Endothelial cell (in vitro differentiated cells): ENCODE measurements at regions not wholly inside any gene's neighbourhood (a gene's known extent, or its start where the extent isn't known, plus 50 kb on each side); places are given as distances from the start of the nearest gene placed in this dataset.
A peak's percentile ranks its signal among the peaks of the same experiment; 100 is the strongest.

ENCODE experiments used
- DNase-seq: peaks from one replicate; pipeline ENCODE4 v3.0.0; 2021; ENCODE audit warnings: low spot score
- H3K27ac Mint-ChIP-seq: one replicate; pipeline ENCODE4 v1.8.0; 2021; ENCODE audit warnings: mixed read lengths, inconsistent platforms; ENCODE audit not compliant: unreplicated experiment
- H3K27me3 Mint-ChIP-seq: one replicate; pipeline ENCODE4 v1.8.0; 2021; ENCODE audit warnings: mild to moderate bottlenecking, moderate library complexity, mixed read lengths, inconsistent platforms; ENCODE audit not compliant: unreplicated experiment
- H3K36me3 Mint-ChIP-seq: one replicate; pipeline ENCODE4 v1.8.0; 2021; ENCODE audit warnings: mild to moderate bottlenecking, low read depth, mixed read lengths, inconsistent platforms; ENCODE audit not compliant: unreplicated experiment
- H3K4me1 Mint-ChIP-seq: one replicate; pipeline ENCODE4 v1.8.0; 2021; ENCODE audit warnings: mild to moderate bottlenecking, mixed read lengths, inconsistent platforms; ENCODE audit not compliant: unreplicated experiment
- H3K4me3 Mint-ChIP-seq: one replicate; pipeline ENCODE4 v1.8.0; 2021; ENCODE audit warnings: mild to moderate bottlenecking, mixed read lengths, inconsistent platforms; ENCODE audit not compliant: unreplicated experiment
- H3K9me3 Mint-ChIP-seq: one replicate; pipeline ENCODE4 v1.8.0; 2021; ENCODE audit warnings: mixed read lengths, inconsistent platforms; ENCODE audit not compliant: unreplicated experiment
- TF ChIP-seq, protein P1 (sequence below): fragments of 200-600 bp; sonication (generic); IDR thresholded peaks from one replicate; pipeline ENCODE4 v1.5.0; 2021; ENCODE audit warnings: antibody characterized with exemption; ENCODE audit not compliant: unreplicated experiment

DNA sequence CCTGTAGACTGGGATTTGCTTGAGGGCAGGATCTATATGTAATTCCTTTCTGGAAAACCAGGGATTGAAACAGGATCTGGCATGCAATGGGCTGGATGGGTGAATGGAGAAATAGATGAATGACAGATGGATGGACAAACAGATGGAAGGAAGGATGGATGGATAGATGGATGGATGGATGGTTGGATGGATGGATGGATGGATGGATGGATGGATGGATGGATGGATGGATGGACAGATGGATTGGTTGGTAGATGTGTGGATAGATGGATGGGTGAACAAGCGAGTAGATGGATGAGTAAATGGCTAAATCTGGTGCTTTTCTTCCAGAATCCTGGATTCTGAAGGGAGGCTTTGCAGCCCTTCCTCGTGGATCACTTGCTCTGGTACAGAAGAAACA, 162.5 kb upstream of the SMIM23 start:
- H3K27me3 Mint-ChIP-seq = peaks cover 9% of the 10 kb centered on the region

DNA sequence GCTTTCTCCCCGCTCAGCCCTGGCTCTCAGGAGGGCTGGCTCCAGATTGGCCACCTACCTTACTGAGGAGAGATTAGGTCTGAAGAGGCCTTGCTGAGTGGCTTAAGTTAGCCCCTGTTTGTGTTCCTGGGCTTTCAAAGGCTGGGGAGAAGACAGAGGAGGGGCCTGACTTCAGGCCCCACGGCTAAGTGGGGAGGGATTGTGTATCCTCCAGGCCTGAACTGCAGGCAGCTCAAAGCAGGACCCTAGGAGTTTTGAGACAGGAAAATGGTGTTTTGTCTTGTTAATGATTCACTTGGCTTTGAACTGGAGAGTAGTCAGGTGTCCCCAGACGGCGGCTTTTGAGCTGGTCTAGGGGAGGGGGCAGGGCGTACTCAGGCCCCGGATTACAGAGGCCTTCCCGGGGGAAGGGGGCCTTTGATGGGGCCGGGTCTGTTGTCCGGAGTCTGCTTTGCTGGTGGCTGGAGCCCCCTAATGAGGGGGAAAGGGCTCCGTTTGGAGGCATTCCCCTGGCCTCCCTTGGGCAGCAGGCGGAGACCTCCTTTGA, 162.0 kb upstream of the SMIM23 start:
- Mint-ChIP-seq H3K27ac (no peak overlapping the region), H3K36me3 (no peaks in the 10 kb centered on the region), H3K4me1 (peaks cover 2% of the 10 kb centered on the region), H3K4me3 (no peak overlapping the region), H3K9me3 (no peaks in the 10 kb centered on the region), H3K27me3 (peaks cover 9% of the 10 kb centered on the region)
- TF ChIP-seq, protein P1, sequence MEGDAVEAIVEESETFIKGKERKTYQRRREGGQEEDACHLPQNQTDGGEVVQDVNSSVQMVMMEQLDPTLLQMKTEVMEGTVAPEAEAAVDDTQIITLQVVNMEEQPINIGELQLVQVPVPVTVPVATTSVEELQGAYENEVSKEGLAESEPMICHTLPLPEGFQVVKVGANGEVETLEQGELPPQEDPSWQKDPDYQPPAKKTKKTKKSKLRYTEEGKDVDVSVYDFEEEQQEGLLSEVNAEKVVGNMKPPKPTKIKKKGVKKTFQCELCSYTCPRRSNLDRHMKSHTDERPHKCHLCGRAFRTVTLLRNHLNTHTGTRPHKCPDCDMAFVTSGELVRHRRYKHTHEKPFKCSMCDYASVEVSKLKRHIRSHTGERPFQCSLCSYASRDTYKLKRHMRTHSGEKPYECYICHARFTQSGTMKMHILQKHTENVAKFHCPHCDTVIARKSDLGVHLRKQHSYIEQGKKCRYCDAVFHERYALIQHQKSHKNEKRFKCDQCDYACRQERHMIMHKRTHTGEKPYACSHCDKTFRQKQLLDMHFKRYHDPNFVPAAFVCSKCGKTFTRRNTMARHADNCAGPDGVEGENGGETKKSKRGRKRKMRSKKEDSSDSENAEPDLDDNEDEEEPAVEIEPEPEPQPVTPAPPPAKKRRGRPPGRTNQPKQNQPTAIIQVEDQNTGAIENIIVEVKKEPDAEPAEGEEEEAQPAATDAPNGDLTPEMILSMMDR = no peak
- no peak for DNase-seq

More for the DNA sequence above, 162.5 kb upstream of the SMIM23 start:
- Mint-ChIP-seq H3K36me3 (no peaks in the 10 kb centered on the region), H3K4me3 (peak overlapping the region; percentile 6), H3K27ac (no peak overlapping the region), H3K9me3 (no peaks in the 10 kb centered on the region), H3K4me1 (peaks cover 2% of the 10 kb centered on the region)
- DNase-seq = no peak
- TF ChIP-seq, protein P1 = no peak

DNA sequence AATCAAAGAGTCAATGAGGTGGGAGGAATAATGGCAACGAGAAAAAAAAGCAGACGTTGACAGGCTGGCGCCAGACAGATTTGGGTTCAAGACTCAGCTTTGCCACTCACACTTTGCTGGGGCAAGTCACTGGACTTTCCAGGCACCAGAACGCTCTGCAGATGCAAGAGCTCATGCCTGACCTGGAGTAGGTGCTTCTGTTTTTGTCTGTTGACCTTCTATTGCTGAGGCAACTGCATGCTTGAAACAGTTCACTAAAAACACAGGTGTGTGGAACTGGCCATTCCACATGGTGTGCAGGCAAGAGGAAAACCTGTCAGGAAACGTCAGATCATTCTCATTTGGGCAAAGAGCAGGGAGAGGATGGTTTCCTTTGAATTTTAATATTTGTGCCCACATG, 161.2 kb upstream of the SMIM23 start:
- no peak overlapping the region for H3K27ac Mint-ChIP-seq
- H3K4me3 Mint-ChIP-seq = no peak overlapping the region
- H3K9me3 Mint-ChIP-seq = no peaks in the 10 kb centered on the region
- DNase-seq = no peak
- no peaks in the 10 kb centered on the region for H3K36me3 Mint-ChIP-seq
- TF ChIP-seq, protein P1 = no peak
- peaks cover 2% of the 10 kb centered on the region for H3K4me1 Mint-ChIP-seq
- peaks cover 13% of the 10 kb centered on the region for H3K27me3 Mint-ChIP-seq

DNA sequence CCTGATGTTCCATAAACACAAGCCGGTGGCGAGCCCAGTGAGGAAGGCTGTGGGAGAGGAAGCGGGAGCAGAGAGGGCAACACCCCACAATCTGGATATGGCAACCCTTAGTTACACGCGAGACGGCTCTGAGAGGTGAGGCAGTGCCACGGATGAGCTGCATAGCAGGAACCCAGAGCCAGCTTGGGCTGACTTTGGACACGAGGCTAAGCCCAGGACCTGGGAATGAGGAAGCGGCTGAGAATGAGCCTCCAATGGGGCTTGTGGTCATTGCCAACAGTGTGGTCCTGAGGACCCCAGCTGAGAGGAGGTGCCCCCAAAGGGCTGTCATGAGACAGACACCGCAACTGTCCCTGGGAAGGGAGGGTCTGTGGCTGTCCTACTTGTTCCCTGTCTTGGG, 160.0 kb upstream of the SMIM23 start:
- TF ChIP-seq, protein P1 = no peak
- peaks cover 13% of the 10 kb centered on the region for H3K27me3 Mint-ChIP-seq
- H3K4me1 Mint-ChIP-seq = no peaks in the 10 kb centered on the region
- no peak overlapping the region for H3K27ac Mint-ChIP-seq
- H3K4me3 Mint-ChIP-seq = no peak overlapping the region
- no peak for DNase-seq
- no peaks in the 10 kb centered on the region for H3K36me3 Mint-ChIP-seq
- H3K9me3 Mint-ChIP-seq = no peaks in the 10 kb centered on the region

DNA sequence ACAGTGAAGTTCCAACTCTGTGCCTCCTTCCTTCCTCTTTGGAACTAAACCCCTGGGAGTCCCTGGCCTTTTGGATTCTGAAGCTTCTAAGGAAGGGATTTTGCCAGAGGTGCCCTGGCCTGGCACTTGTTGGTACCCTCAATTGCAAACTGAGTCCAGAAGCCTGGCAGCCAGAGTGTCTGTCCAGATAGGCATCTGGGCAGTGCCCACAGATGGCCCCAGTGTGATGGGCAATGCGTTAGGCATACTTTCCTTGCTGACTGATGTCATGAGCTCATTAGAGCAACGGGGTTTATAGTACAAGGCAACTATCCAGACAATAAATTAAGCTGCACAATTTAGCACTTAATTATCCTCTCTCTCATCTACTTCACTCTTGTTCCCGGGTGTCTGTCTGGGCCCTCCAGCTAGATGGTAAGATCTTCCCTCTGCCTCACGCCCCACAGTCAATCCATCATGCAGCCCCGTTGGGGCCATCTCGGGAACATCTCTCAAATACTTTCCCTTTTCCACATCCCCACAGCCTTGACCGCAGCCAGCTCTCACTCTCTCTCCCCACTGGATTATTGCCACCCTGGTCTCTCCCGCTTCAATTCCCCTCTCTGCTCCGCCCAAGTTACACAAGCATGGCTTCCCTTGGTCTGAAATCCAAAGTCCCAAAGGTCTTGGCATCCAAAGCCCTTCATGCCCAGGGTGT, 157.5 kb upstream of the SMIM23 start:
- Mint-ChIP-seq H3K36me3 (no peaks in the 10 kb centered on the region), H3K27ac (no peak overlapping the region), H3K27me3 (peaks cover 7% of the 10 kb centered on the region), H3K4me3 (no peak overlapping the region), H3K4me1 (no peaks in the 10 kb centered on the region), H3K9me3 (no peaks in the 10 kb centered on the region)
- DNase-seq = no peak
- TF ChIP-seq, protein P1 = no peak
